IMR-90 (cell line): ENCODE measurements at regions not wholly inside any gene's neighbourhood (a gene's known extent, or its start where the extent isn't known, plus 50 kb on each side); places are given as distances from the start of the nearest gene placed in this dataset.

ENCODE experiments used
- ATAC-seq: fragments of 200-7000 bp; cut with Tn5 transposase; 2 replicates; pipeline ENCODE4 v1.9.1; 2020; ENCODE audit warnings: low read depth, mild to moderate bottlenecking, moderate library complexity
- BruUV-seq: library from RNA; stranded (reverse); fragments of 400-500 nt; replicated peaks from 2 replicates; lab custom pipeline; 2021; lab: Mats Ljungman, UMichigan
- CTCF ChIA-PET: fragments of 300-600 bp; formaldehyde crosslinking; extraction: SDS; loops from one replicate; lab custom pipeline; 2021; ENCODE audit warnings: antibody characterized with exemption; lab: Yijun Ruan, JAX
- POLR2A ChIA-PET: fragments of 300-600 bp; sonication (Branson Sonifier 250); formaldehyde crosslinking; loops from one replicate; lab custom pipeline; 2022; ENCODE audit warnings: antibody characterized with exemption; ENCODE audit not compliant: unreplicated experiment; lab: Charles Lee
- DNase-seq: peaks from one replicate; pipeline ENCODE4 v3.0.0; 2013
- H2AFZ ChIP-seq: replicated peaks from 2 replicates; pipeline ENCODE3; 2013; ENCODE audit warnings: low read length, mild to moderate bottlenecking; ENCODE audit not compliant: poor library complexity
- H2AK5ac ChIP-seq: 2 replicates; pipeline ENCODE4 v1.6.1; 2013; ENCODE audit warnings: low read depth, low read length, inconsistent platforms
- H2AK9ac ChIP-seq: replicated peaks from 2 replicates; pipeline ENCODE3; 2013; ENCODE audit warnings: mild to moderate bottlenecking, low read depth, low read length, moderate library complexity; ENCODE audit not compliant: poor library complexity
- H2BK120ac ChIP-seq: 2 replicates; pipeline ENCODE4 v1.6.1; 2013; ENCODE audit warnings: low read depth, low read length, inconsistent platforms
- H2BK15ac ChIP-seq: 3 replicates; pipeline ENCODE4 v1.6.1; 2013; ENCODE audit warnings: low read depth, low read length, inconsistent platforms
- H2BK20ac ChIP-seq: 2 replicates; pipeline ENCODE4 v1.6.1; 2013; ENCODE audit warnings: low read depth, mild to moderate bottlenecking, inconsistent platforms, low read length, moderate library complexity
- H2BK5ac ChIP-seq: 2 replicates; pipeline ENCODE4 v1.6.1; 2013; ENCODE audit warnings: mild to moderate bottlenecking, low read depth, low read length, inconsistent platforms; ENCODE audit not compliant: poor library complexity, severe bottlenecking
- H3K14ac ChIP-seq: replicated peaks from 2 replicates; pipeline ENCODE4 v1.6.1; 2013; ENCODE audit warnings: low read depth, low read length, inconsistent platforms
- H3K18ac ChIP-seq: 2 replicates; pipeline ENCODE4 v1.6.1; 2013; ENCODE audit warnings: low read depth, low read length, control low read depth
- H3K23ac ChIP-seq: 2 replicates; pipeline ENCODE4 v1.6.1; 2013; ENCODE audit warnings: low read depth, low read length, inconsistent platforms
- H3K27ac ChIP-seq: 2 replicates; pipeline ENCODE4 v1.5.1; 2013; ENCODE audit warnings: mild to moderate bottlenecking, control low read depth, low read length; ENCODE audit not compliant: insufficient read depth
- H3K27me3 ChIP-seq: 2 replicates; pipeline ENCODE4 v1.6.1; 2013; ENCODE audit warnings: low read length; ENCODE audit not compliant: control insufficient read depth, insufficient read depth
- H3K36me3 ChIP-seq: 2 replicates; pipeline ENCODE4 v1.6.1; 2013; ENCODE audit warnings: low read length, mixed read lengths; ENCODE audit not compliant: control insufficient read depth, insufficient read depth
- H3K4ac ChIP-seq: 2 replicates; pipeline ENCODE4 v1.6.1; 2013; ENCODE audit warnings: low read depth, low read length, inconsistent platforms
- H3K4me1 ChIP-seq: 2 replicates; pipeline ENCODE4 v1.6.1; 2013; ENCODE audit warnings: low read length, mixed read lengths; ENCODE audit not compliant: control insufficient read depth, insufficient read depth
- H3K4me2 ChIP-seq: 2 replicates; pipeline ENCODE4 v1.6.1; 2013; ENCODE audit warnings: low read depth, mild to moderate bottlenecking, control low read depth, low read length, moderate library complexity
- H3K4me3 ChIP-seq: 2 replicates; pipeline ENCODE4 v1.5.1; 2013; ENCODE audit warnings: low read depth, mild to moderate bottlenecking, control low read depth, low read length, moderate library complexity; ENCODE audit not compliant: insufficient read depth
- H3K56ac ChIP-seq: 2 replicates; pipeline ENCODE4 v1.6.1; 2013; ENCODE audit warnings: low read length, inconsistent platforms; ENCODE audit not compliant: insufficient read depth; ENCODE audit errors: extremely low read depth
- H3K79me1 ChIP-seq, 2 experiments: 2 replicates each; pipeline ENCODE4 v1.6.1; 2013; ENCODE audit warnings: low read length in 2 of 2, inconsistent platforms in 1 of 2, low read depth in 1 of 2
- H3K9ac ChIP-seq: 2 replicates; pipeline ENCODE4 v1.6.1; 2013; ENCODE audit warnings: low read depth, low read length, control low read depth
- H3K9me1 ChIP-seq: 2 replicates; pipeline ENCODE4 v1.6.1; 2013; ENCODE audit warnings: low read length, inconsistent platforms; ENCODE audit not compliant: insufficient read depth
- H3K9me3 ChIP-seq: 2 replicates; pipeline ENCODE4 v1.6.1; 2013; ENCODE audit warnings: low read length; ENCODE audit not compliant: control insufficient read depth, insufficient read depth
- H4K20me1 ChIP-seq: 2 replicates; pipeline ENCODE4 v1.6.1; 2013; ENCODE audit warnings: low read length, inconsistent platforms; ENCODE audit not compliant: insufficient read depth
- H4K5ac ChIP-seq: 2 replicates; pipeline ENCODE4 v1.6.1; 2013; ENCODE audit warnings: mild to moderate bottlenecking, low read depth, low read length, control low read depth
- H4K8ac ChIP-seq, 2 experiments: 2 replicates each; pipeline ENCODE4 v1.6.1; 2013; ENCODE audit warnings: low read depth in 2 of 2, low read length in 2 of 2, control low read depth in 1 of 2, inconsistent platforms in 1 of 2
- H4K91ac ChIP-seq: 2 replicates; pipeline ENCODE4 v1.6.1; 2013; ENCODE audit warnings: low read depth, low read length, inconsistent platforms; ENCODE audit not compliant: insufficient read depth
- BHLHE40 ChIP-seq: fragments of 150-350 bp; IDR thresholded peaks from 2 replicates; pipeline ENCODE4 v1.6.1; 2016; ENCODE audit warnings: mild to moderate bottlenecking, low read depth, low read length
- CEBPB ChIP-seq: IDR thresholded peaks from 2 replicates; pipeline ENCODE4 v1.6.1; 2012; ENCODE audit warnings: low read depth, low read length, improper control_type of control experiment
- FOS ChIP-seq: fragments of 150-350 bp; IDR thresholded peaks from 2 replicates; pipeline ENCODE4 v1.6.1; 2016; ENCODE audit warnings: low read depth, low read length
- MAFK ChIP-seq: IDR thresholded peaks from 2 replicates; pipeline ENCODE4 v1.6.1; 2012; ENCODE audit warnings: low read depth, low read length, improper control_type of control experiment
- MAZ ChIP-seq: IDR thresholded peaks from 2 replicates; pipeline ENCODE4 v1.6.1; 2012; ENCODE audit warnings: low read depth, mild to moderate bottlenecking, low read length, improper control_type of control experiment, moderate library complexity, borderline replicate concordance
- MXI1 ChIP-seq: IDR thresholded peaks from 2 replicates; pipeline ENCODE4 v1.6.1; 2012; ENCODE audit warnings: low read depth, mild to moderate bottlenecking, low read length, moderate library complexity, borderline replicate concordance
- NFE2L2 ChIP-seq: fragments of 150-350 bp; IDR thresholded peaks from 2 replicates; pipeline ENCODE4 v1.6.1; 2016; ENCODE audit warnings: low read depth, mild to moderate bottlenecking, low read length
- POLR2A ChIP-seq: IDR thresholded peaks from 2 replicates; pipeline ENCODE4 v1.6.1; 2012; ENCODE audit warnings: mild to moderate bottlenecking, low read depth, low read length
- RAD21 ChIP-seq: IDR thresholded peaks from 2 replicates; pipeline ENCODE4 v1.6.1; 2012; ENCODE audit warnings: low read length, improper control_type of control experiment
- RCOR1 ChIP-seq: IDR thresholded peaks from 2 replicates; pipeline ENCODE4 v1.6.1; 2012; ENCODE audit warnings: mild to moderate bottlenecking, low read length, improper control_type of control experiment; ENCODE audit not compliant: insufficient replicate concordance
- RFX5 ChIP-seq: IDR thresholded peaks from 2 replicates; pipeline ENCODE4 v1.8.0; 2012; ENCODE audit warnings: low read depth, mild to moderate bottlenecking, low read length, moderate library complexity
- SMC3 ChIP-seq: fragments of 150-350 bp; IDR thresholded peaks from 2 replicates; pipeline ENCODE4 v1.6.1; 2016; ENCODE audit warnings: low read depth, mild to moderate bottlenecking, antibody characterized with exemption, low read length, moderate library complexity
- WGBS, 2 experiments: methylation state at CpG; one replicate each; pipeline versions ENCODE4 v1.1.5 to v1.1.7; 2013; ENCODE audit warnings: missing lambda C conversion rate in 2 of 2; ENCODE audit not compliant: insufficient read length in 1 of 2; ENCODE audit errors: extremely low coverage in 2 of 2; 5-methylcytosine and 5-hydroxymethylcytosine counted together
- dilution Hi-C: fragments of 300-500 bp; cut with HindIII; formaldehyde crosslinking; loops from one replicate; pipeline ENCODE4 v1.14.3; 2018; ENCODE audit warnings: low sequenced_read_pairs; ENCODE audit not compliant: unreplicated experiment
- in situ Hi-C: fragments of 300-500 bp; cut with MboI; formaldehyde crosslinking; loops from 3 replicates; pipeline ENCODE4 v1.14.3; 2019; ENCODE audit warnings: low sequenced_read_pairs, inconsistent platforms, mixed read lengths
- intact Hi-C: fragments of 100-400 bp; cut with micrococcal nuclease; formaldehyde crosslinking; loops from 2 replicates; pipeline ENCODE4 v1.10.0; 2022
- TF ChIP-seq, protein P1 (sequence below): fragments of 150-350 bp; IDR thresholded peaks from 2 replicates; pipeline ENCODE4 v1.6.1; 2017; ENCODE audit warnings: mild to moderate bottlenecking, antibody characterized with exemption, low read length, low read depth
- TF ChIP-seq, protein P2 (sequence below): conservative IDR thresholded peaks from 2 replicates; pipeline ENCODE4 v1.5.1; 2012; ENCODE audit warnings: mild to moderate bottlenecking, low read depth, low read length, improper control_type of control experiment
- TF ChIP-seq, protein P3 (sequence below): fragments of 150-350 bp; IDR thresholded peaks from 2 replicates; pipeline ENCODE4 v1.6.1; 2016; ENCODE audit warnings: low read depth, mild to moderate bottlenecking, low read length, moderate library complexity, borderline replicate concordance

DNA sequence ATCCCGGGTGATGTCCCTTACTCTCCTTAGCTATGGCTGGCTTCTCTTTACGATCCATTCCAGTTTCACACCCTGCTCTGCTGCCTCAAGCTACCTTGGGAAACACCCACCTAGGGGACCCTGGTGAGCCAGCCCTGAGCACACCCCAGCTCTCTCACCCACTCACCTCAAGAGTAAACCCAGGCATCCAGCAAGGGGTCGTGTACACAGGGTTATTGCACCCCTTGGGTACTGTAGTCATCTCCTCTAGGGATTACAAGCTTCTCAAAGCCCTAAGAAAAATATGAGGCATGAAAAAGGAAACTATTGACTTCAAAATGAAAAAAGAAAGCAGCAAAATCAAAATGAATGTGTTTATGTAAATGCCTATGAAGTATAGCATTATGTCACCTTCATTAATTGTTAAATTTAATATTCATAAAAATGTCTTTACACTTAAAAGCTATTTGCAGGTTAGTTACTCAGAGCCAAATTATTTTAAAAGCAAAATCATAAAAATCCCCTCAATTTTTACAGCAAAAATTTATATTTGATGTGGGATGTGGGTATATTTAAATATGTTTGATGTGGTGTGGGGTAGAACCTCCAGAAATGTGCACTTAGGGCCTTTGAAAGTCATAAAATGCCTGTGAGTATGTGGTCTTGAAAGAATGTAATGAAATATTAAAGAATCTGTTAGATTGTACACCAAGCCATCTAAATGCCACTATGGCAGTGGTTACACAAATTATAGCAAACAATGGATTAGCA, 190.3 kb downstream of the C1orf94 start:
- no peak overlapping the region for H3K23ac ChIP-seq
- H2BK120ac ChIP-seq = no peak overlapping the region
- 0% methylated on average over 1 of the region's 3 CpGs; no CpG with 5 or more reads in 1 of the 2 experiments for WGBS, 2 experiments
- no peak overlapping the region for H2BK15ac ChIP-seq
- no peak overlapping the region for H3K4me3 ChIP-seq
- no peaks in the 10 kb centered on the region for H3K79me1 ChIP-seq
- ChIA-PET CTCF (no interaction called here), POLR2A (no interaction called here)
- TF ChIP-seq SMC3 = no peak
- TF ChIP-seq CEBPB = no peak
- no peak for TF ChIP-seq NFE2L2
- TF ChIP-seq RCOR1 = no peak
- TF ChIP-seq, protein P1, sequence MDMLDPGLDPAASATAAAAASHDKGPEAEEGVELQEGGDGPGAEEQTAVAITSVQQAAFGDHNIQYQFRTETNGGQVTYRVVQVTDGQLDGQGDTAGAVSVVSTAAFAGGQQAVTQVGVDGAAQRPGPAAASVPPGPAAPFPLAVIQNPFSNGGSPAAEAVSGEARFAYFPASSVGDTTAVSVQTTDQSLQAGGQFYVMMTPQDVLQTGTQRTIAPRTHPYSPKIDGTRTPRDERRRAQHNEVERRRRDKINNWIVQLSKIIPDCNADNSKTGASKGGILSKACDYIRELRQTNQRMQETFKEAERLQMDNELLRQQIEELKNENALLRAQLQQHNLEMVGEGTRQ = no peak
- TF ChIP-seq POLR2A = no peak
- no peak for TF ChIP-seq RAD21
- no peak for TF ChIP-seq MAZ
- TF ChIP-seq RFX5 = no peak
- TF ChIP-seq MAFK = no peak
- no peak for TF ChIP-seq BHLHE40
- no peak for TF ChIP-seq MXI1
- TF ChIP-seq FOS = no peak
- TF ChIP-seq, protein P2, sequence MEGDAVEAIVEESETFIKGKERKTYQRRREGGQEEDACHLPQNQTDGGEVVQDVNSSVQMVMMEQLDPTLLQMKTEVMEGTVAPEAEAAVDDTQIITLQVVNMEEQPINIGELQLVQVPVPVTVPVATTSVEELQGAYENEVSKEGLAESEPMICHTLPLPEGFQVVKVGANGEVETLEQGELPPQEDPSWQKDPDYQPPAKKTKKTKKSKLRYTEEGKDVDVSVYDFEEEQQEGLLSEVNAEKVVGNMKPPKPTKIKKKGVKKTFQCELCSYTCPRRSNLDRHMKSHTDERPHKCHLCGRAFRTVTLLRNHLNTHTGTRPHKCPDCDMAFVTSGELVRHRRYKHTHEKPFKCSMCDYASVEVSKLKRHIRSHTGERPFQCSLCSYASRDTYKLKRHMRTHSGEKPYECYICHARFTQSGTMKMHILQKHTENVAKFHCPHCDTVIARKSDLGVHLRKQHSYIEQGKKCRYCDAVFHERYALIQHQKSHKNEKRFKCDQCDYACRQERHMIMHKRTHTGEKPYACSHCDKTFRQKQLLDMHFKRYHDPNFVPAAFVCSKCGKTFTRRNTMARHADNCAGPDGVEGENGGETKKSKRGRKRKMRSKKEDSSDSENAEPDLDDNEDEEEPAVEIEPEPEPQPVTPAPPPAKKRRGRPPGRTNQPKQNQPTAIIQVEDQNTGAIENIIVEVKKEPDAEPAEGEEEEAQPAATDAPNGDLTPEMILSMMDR = no peak
- TF ChIP-seq, protein P3, sequence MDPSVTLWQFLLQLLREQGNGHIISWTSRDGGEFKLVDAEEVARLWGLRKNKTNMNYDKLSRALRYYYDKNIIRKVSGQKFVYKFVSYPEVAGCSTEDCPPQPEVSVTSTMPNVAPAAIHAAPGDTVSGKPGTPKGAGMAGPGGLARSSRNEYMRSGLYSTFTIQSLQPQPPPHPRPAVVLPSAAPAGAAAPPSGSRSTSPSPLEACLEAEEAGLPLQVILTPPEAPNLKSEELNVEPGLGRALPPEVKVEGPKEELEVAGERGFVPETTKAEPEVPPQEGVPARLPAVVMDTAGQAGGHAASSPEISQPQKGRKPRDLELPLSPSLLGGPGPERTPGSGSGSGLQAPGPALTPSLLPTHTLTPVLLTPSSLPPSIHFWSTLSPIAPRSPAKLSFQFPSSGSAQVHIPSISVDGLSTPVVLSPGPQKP = no peak
- H3K9me3 ChIP-seq = peaks cover 36% of the 10 kb centered on the region
- no peaks in the 10 kb centered on the region for H3K27me3 ChIP-seq
- intact Hi-C loops (no loop called here), dilution Hi-C loops (no loop called here), in situ Hi-C loops (no loop called here)
- no peak overlapping the region for H3K18ac ChIP-seq
- no peak overlapping the region for H4K91ac ChIP-seq
- no peak overlapping the region for H4K5ac ChIP-seq
- no peaks in the 10 kb centered on the region for H4K20me1 ChIP-seq
- H4K8ac ChIP-seq = no peak overlapping the region
- no peak overlapping the region for H3K14ac ChIP-seq
- no peaks in the 10 kb centered on the region for H3K36me3 ChIP-seq
- H2BK5ac ChIP-seq = no peak overlapping the region
- H2AFZ ChIP-seq = no peak overlapping the region
- ATAC-seq = no peak
- H2AK9ac ChIP-seq = no peak overlapping the region
- no peak for DNase-seq
- no peaks in the 10 kb centered on the region for H3K4me1 ChIP-seq
- no peak overlapping the region for H2BK20ac ChIP-seq
- no peak overlapping the region for H3K27ac ChIP-seq
- no peak overlapping the region for H3K56ac ChIP-seq
- H3K4ac ChIP-seq = no peak overlapping the region
- no peaks in the 10 kb centered on the region for H3K9me1 ChIP-seq
- BruUV-seq = no TSS peak
- H3K9ac ChIP-seq = no peak overlapping the region
- H3K4me2 ChIP-seq = no peak overlapping the region
- H2AK5ac ChIP-seq = no peak overlapping the region
